ENCODE measurements at regions not wholly inside any gene's neighbourhood (a gene's known extent, or its start where the extent isn't known, plus 50 kb on each side); places are given as distances from the start of the nearest gene placed in this dataset.
"Not testable (repeated sequence)": the region's sequence is repeated elsewhere in the genome, so short reads cannot be mapped to it uniquely, and the experiment has no call there.

GRCh38 chr16:29271721-29272675 lies 134.5 kb downstream of the NPIPB11 start:
- DNase-seq: not testable (repeated sequence)

- not testable (repeated sequence) for DNase-seq
Measured at GRCh38 chr16:29270923-29271322, 135.6 kb downstream of the NPIPB11 start.

- not testable (repeated sequence) for DNase-seq
Measured at GRCh38 chr16:29270033-29270432, 136.5 kb downstream of the NPIPB11 start.

GRCh38 chr16:29269192-29269811 lies 137.2 kb downstream of the NPIPB11 start:
- not testable (repeated sequence) for DNase-seq

- not testable (repeated sequence) for DNase-seq
Measured at GRCh38 chr16:29268785-29269191, 137.7 kb downstream of the NPIPB11 start.

- DNase-seq: not testable (repeated sequence)
Measured at GRCh38 chr16:29268348-29268747, 138.2 kb downstream of the NPIPB11 start.

- DNase-seq: not testable (repeated sequence)
Measured at GRCh38 chr16:29267891-29268290, 138.6 kb downstream of the NPIPB11 start.

- not testable (repeated sequence) for DNase-seq
Measured at GRCh38 chr16:29267055-29267619, 139.4 kb downstream of the NPIPB11 start.

GRCh38 chr16:29266612-29267011 lies 139.9 kb downstream of the NPIPB11 start:
- DNase-seq: not testable (repeated sequence)

GRCh38 chr16:29265255-29265853 lies 141.2 kb downstream of the NPIPB11 start:
- DNase-seq: not testable (repeated sequence)

- not testable (repeated sequence) for DNase-seq
Measured at GRCh38 chr16:29264080-29264837, 142.3 kb downstream of the NPIPB11 start.

GRCh38 chr16:29262725-29263124 lies 143.8 kb downstream of the NPIPB11 start:
- not testable (repeated sequence) for DNase-seq

- not testable (repeated sequence) for DNase-seq
Measured at GRCh38 chr16:29261427-29262248, 144.9 kb downstream of the NPIPB11 start.

- not testable (repeated sequence) for DNase-seq
Measured at GRCh38 chr16:29260683-29261426, 145.7 kb downstream of the NPIPB11 start.

GRCh38 chr16:29259635-29260457 lies 146.7 kb downstream of the NPIPB11 start:
- DNase-seq: not testable (repeated sequence)

- not testable (repeated sequence) for DNase-seq
Measured at GRCh38 chr16:29258946-29259634, 147.4 kb downstream of the NPIPB11 start.

GRCh38 chr16:29257419-29258336 lies 148.8 kb downstream of the NPIPB11 start:
- not testable (repeated sequence) for DNase-seq

- no peak for DNase-seq
Measured at GRCh38 chr16:29256501-29256981, 150.0 kb downstream of the NPIPB11 start.

All from activated CD8-positive, alpha-beta memory T cell treated with anti-CD3 and anti-CD28 coated beads for 24 hours (primary cell).